ENCODE measurements at regions not wholly inside any gene's neighbourhood (a gene's known extent, or its start where the extent isn't known, plus 50 kb on each side); places are given as distances from the start of the nearest gene placed in this dataset.

- DNase-seq, result no peak
Measured at GRCh38 chr4:178633263-178633662, 1191.0 kb upstream of the AGA start.

GRCh38 chr4:178664621-178665020 lies 1222.4 kb upstream of the AGA start:
- no peak for DNase-seq

- DNase-seq, result no peak
Measured at GRCh38 chr4:178665916-178666315, 1223.7 kb upstream of the AGA start.

GRCh38 chr4:178671766-178672165 lies 1229.5 kb upstream of the AGA start:
- no peak for DNase-seq

- DNase-seq, result no peak
Measured at GRCh38 chr4:178672512-178672911, 1230.3 kb upstream of the AGA start.

GRCh38 chr4:178681871-178682270 lies 1239.6 kb upstream of the AGA start:
- DNase-seq, result no peak

- no peak for DNase-seq
Measured at GRCh38 chr4:178689926-178690325, 1247.7 kb upstream of the AGA start.

- no peak for DNase-seq
Measured at GRCh38 chr4:178693816-178694215, 1251.6 kb upstream of the AGA start.

- DNase-seq, result no peak
Measured at GRCh38 chr4:178696515-178696914, 1254.3 kb upstream of the AGA start.

GRCh38 chr4:178712486-178712885 lies 1270.2 kb upstream of the AGA start:
- no peak for DNase-seq

GRCh38 chr4:178738026-178738425 lies 1295.8 kb upstream of the AGA start:
- no peak for DNase-seq

- DNase-seq, result no peak
Measured at GRCh38 chr4:178745203-178745602, 1303.0 kb upstream of the AGA start.

- DNase-seq, result no peak
Measured at GRCh38 chr4:178752954-178753525, 1310.8 kb upstream of the AGA start.

- no peak for DNase-seq
Measured at GRCh38 chr4:178778496-178778895, 1336.3 kb upstream of the AGA start.

GRCh38 chr4:178781779-178782178 lies 1339.5 kb upstream of the AGA start:
- DNase-seq, result no peak

GRCh38 chr4:178784491-178784890 lies 1342.3 kb upstream of the AGA start:
- no peak for DNase-seq

GRCh38 chr4:178789279-178789678 lies 1347.0 kb upstream of the AGA start:
- no peak for DNase-seq

GRCh38 chr4:178799204-178799603 lies 1357.0 kb upstream of the AGA start:
- no peak for DNase-seq

GRCh38 chr4:178808106-178808505 lies 1365.9 kb upstream of the AGA start:
- no peak for DNase-seq

- DNase-seq, result no peak
Measured at GRCh38 chr4:178809921-178810320, 1367.7 kb upstream of the AGA start.

- no peak for DNase-seq
Measured at GRCh38 chr4:178811356-178811755, 1369.1 kb upstream of the AGA start.

- no peak for DNase-seq
Measured at GRCh38 chr4:178812866-178813265, 1370.6 kb upstream of the AGA start.

- DNase-seq, result no peak
Measured at GRCh38 chr4:178814908-178815307, 1372.7 kb upstream of the AGA start.

GRCh38 chr4:178823673-178824295 lies 1381.5 kb upstream of the AGA start:
- DNase-seq, result no peak

GRCh38 chr4:178836865-178837264 lies 1394.6 kb upstream of the AGA start:
- no peak for DNase-seq

All from CD4-positive, alpha-beta T cell treated with Interferon gamma for 1 hour (primary cell).